ENCODE measurements at regions not wholly inside any gene's neighbourhood (a gene's known extent, or its start where the extent isn't known, plus 50 kb on each side); places are given as distances from the start of the nearest gene placed in this dataset.

GRCh38 chr14:105601360-105602242, 75.2 kb downstream of the TMEM121 start:
- Histone ChIP-seq H2AK5ac (ENCODE audit: low read depth, low read length) (no peak overlapping the region), H3K27me3 (replicated peaks in 1 of 4; ENCODE audit: control insufficient read depth in 3 of 4, extremely low read depth in 1 of 4, insufficient read depth in 3 of 4, low read length in 3 of 4) (no peaks in the 10 kb centered on the region), H2BK12ac (ENCODE audit: low read depth, low read length) (no peak overlapping the region), H4K5ac (ENCODE audit: insufficient read length, low read depth, low read length) (no peak overlapping the region), H3K18ac (ENCODE audit: extremely low read depth, low read length) (no peak overlapping the region), H4K8ac (ENCODE audit: extremely low read depth, insufficient read depth, low read length) (no peak overlapping the region), H3K4me2 (ENCODE audit: insufficient read depth in 1 of 2, low read depth in 2 of 2, low read length in 2 of 2) (no peak overlapping the region), H3K27ac (ENCODE audit: low read depth, low read length) (no peak overlapping the region), H3K9ac (replicated peaks in 1 of 4; ENCODE audit: extremely low read depth in 1 of 4, low read depth in 3 of 4, low read length in 3 of 4) (no peak overlapping the region), H2AFZ (ENCODE audit: low read length) (no peak overlapping the region), H3K23me2 (ENCODE audit: low read depth, low read length) (no peaks in the 10 kb centered on the region), H3K4me1 (replicated peaks in 1 of 4; ENCODE audit: control insufficient read depth in 3 of 4, insufficient read depth in 4 of 4, low read length in 3 of 4) (no peaks in the 10 kb centered on the region), H3K23ac (ENCODE audit: insufficient read length) (no peak overlapping the region), H3K79me1 (ENCODE audit: low read depth, low read length) (no peaks in the 10 kb centered on the region), H3K14ac (ENCODE audit: insufficient read length) (no peak overlapping the region), H4K91ac (replicated peaks; ENCODE audit: insufficient read length, low read length) (no peak overlapping the region), H3K9me3 (ENCODE audit: insufficient read depth in 2 of 2, low read depth in 1 of 2, low read length in 1 of 2) (peaks cover 32 to 85% of the 10 kb centered on the region in 2 experiments), H3K4ac (replicated peaks; ENCODE audit: insufficient read length, low read depth, low read length) (no peak overlapping the region), H3K56ac (replicated peaks; ENCODE audit: insufficient read length, low read depth, low read length) (no peak overlapping the region), H3K36me3 (ENCODE audit: control insufficient read depth in 2 of 4, insufficient read depth in 4 of 4, low read length in 3 of 4) (no peaks in the 10 kb centered on the region), H2BK5ac (ENCODE audit: low read depth, low read length) (no peak overlapping the region), H2BK120ac (replicated peaks; ENCODE audit: low read depth, low read length) (no peak overlapping the region), H4K20me1 (replicated peaks in 1 of 2; ENCODE audit: control insufficient read depth in 1 of 2, insufficient read depth in 2 of 2, low read length in 2 of 2) (no peaks in the 10 kb centered on the region), H3K79me2 (ENCODE audit: control insufficient read depth in 1 of 2, insufficient read depth in 2 of 2, low read length in 2 of 2) (no peaks in the 10 kb centered on the region), H2BK15ac (ENCODE audit: low read length) (no peak overlapping the region), H3K4me3 (ENCODE audit: extremely low read depth in 1 of 4, insufficient read depth in 2 of 4, low read depth in 3 of 4, low read length in 4 of 4) (no peak overlapping the region), H2BK20ac (ENCODE audit: low read length) (no peak overlapping the region)
- FAIRE-seq (no peak), DNase-seq (ENCODE audit: low read depth in 1 of 2, low spot score in 2 of 2) (no peak)
- CTCF ChIA-PET (ENCODE audit: partially characterized antibody), result no interaction called here
- 82% methylated on average over 16 of the region's 20 CpGs; no CpG with 5 or more reads in 1 of the 2 experiments for WGBS, 2 experiments (ENCODE audit: extremely low coverage in 1 of 2, insufficient coverage in 1 of 2, insufficient read length in 1 of 2, insufficient replicate concordance in 2 of 2, low coverage in 1 of 2, low lambda C conversion rate in 2 of 2, missing lambda C conversion rate in 1 of 2)
- POLR2A ChIA-PET (ENCODE audit: partially characterized antibody), result no interaction called here
- TF ChIP-seq CBX5 (IDR thresholded peaks at IDR 0.05; ENCODE audit: low read depth, low read length) (no peak), ATF2 (IDR thresholded peaks at IDR 0.05; ENCODE audit: low read length) (no peak), CHD1 (IDR thresholded peaks at IDR 0.05; ENCODE audit: low read depth, low read length) (no peak), TEAD4 (IDR thresholded peaks at IDR 0.05; ENCODE audit: low read depth, low read length) (no peak), SP1 (IDR thresholded peaks at IDR 0.05; ENCODE audit: low read depth, low read length) (no peak), SP4 (IDR thresholded peaks at IDR 0.05; ENCODE audit: low read length) (no peak), CTCF (IDR thresholded peaks at IDR 0.05; ENCODE audit: control extremely low read depth in 1 of 3, insufficient read depth in 1 of 3, low read depth in 1 of 3, low read length in 3 of 3) (no peak), TBP (IDR thresholded peaks at IDR 0.05; ENCODE audit: low read depth, low read length) (no peak), RXRA (IDR thresholded peaks at IDR 0.05; ENCODE audit: insufficient read depth, low read depth, low read length) (no peak)

Measured in H1 (cell line).